ENCODE measurements at regions not wholly inside any gene's neighbourhood (a gene's known extent, or its start where the extent isn't known, plus 50 kb on each side); places are given as distances from the start of the nearest gene placed in this dataset.
A peak's percentile ranks its signal among the peaks of the same experiment; 100 is the strongest.
"Not testable (repeated sequence)": the region's sequence is repeated elsewhere in the genome, so short reads cannot be mapped to it uniquely, and the experiment has no call there.

- no peak for DNase-seq
Observed at GRCh38 chr12:27861428-27862167, 81.6 kb upstream of the MANSC4 start.

GRCh38 chr12:27859648-27860047 lies 79.6 kb upstream of the MANSC4 start:
- DNase-seq: no peak

GRCh38 chr12:27857006-27857405 lies 77.0 kb upstream of the MANSC4 start:
- DNase-seq: not testable (repeated sequence)

DNA sequence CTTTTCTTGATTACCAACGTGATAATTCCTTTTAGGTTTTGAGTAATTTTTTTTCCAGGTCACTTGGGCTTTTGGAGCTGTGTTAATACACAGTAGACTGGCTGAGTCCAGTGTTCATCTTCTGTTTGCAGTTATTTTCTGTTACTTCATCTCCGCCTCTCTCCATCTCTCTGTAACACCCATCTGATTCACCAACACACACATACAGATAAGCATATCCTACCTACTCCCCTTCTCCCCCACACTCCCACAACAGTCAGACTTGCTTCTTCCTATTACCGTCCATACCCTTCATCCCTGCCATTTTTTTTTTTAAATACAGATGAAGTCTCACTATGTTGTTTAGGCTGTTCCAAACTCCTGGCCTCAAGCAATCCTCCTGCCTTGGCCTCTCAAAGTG lies 72.7 kb upstream of the MANSC4 start:
- peak; percentile 35 for DNase-seq

Measured in hematopoietic multipotent progenitor cell treated with erythropoietin and hydrocortisone succinate and interleukin-3 and kit ligand, for 6 days (in vitro differentiated cells).